HG02678 (cell line): ENCODE measurements at regions not wholly inside any gene's neighbourhood (a gene's known extent, or its start where the extent isn't known, plus 50 kb on each side); places are given as distances from the start of the nearest gene placed in this dataset.

Source experiments
- ATAC-seq: cut with Tn5 transposase; IDR thresholded peaks from one replicate; pipeline ENCODE4 v1.9.1; 2021; ENCODE audit warnings: mild to moderate bottlenecking, moderate library complexity; ENCODE audit not compliant: unreplicated experiment

DNA sequence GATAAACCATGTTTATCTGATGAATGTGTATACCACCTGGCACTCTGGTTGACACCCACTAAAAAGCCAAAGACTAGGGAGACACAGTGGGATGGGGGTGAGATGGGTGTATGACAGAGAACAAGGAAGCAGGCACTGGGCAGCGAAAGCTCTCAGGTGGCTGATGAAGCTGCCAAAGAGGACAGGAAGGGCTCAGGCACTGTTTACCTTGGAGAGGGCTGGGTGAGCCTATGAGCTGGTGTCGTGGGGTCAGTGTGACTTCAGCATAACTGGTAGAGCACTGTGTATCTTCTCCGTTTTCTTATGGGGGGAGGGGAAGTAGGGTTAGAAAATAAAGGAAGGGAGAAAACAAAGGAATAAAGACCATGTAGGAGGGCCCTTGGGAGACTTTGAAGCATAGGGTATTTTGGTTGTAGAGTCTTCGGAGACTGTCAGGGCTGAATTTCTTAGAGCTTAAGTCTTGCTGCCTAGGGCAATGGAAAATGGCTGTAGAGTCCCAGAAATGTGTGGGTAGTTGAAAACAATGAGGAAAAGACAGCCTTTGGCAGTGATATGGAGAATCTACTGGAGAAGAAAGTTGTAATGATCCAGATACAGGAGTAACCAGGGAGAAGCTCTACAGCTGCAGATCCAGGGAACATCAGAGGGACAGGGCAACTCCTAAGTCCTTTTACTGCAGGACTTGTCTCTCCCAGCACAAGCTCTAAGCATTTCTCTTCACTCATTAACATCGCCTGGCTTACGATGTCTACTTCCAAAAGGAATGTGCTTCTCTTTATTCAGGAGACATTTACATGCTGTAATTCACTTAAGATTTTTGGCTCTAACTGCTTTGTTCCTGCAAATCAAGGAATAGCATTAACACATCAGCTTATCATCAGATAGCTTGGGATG lies 120.0 kb downstream of the AQP4 start:
- ATAC-seq, result no peak

DNA sequence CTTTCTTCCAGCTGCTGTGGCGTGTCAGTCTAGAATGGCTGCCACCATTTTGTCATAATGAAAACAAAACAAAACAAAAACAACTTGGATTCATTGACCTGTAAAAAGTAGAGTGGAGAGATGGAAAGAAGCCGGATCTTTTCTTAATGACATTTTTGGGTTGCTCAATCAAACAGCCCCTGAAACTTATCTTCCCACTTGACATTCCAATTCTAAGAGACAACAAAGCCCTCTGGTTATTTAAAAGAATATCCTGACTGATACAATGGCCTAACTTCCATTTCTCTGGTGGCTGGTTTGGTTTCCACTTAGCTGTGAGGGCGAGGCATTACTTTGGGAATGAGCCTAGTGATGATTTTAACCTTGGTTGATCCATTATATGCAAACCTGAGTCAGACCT lies 123.7 kb downstream of the AQP4 start:
- no peak for ATAC-seq

DNA sequence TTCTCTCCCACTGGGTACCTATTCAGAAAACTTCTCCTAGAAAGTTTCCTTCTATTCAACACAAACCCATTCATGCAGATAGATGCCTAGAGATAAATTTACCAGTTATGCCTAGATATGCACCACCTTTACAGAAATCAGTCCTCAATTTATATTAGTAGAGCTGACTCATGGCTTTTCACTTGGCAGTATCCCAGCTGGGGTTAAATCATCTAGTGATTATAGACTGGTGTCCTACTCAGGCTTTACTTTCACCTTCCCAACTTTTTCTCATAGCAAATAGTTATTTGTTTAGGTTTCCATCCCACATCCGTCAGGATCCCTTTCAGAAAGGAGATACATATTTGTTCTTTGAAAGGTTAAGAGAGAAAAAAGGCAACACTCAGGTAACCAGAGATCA lies 124.5 kb downstream of the AQP4 start:
- ATAC-seq, result no peak

DNA sequence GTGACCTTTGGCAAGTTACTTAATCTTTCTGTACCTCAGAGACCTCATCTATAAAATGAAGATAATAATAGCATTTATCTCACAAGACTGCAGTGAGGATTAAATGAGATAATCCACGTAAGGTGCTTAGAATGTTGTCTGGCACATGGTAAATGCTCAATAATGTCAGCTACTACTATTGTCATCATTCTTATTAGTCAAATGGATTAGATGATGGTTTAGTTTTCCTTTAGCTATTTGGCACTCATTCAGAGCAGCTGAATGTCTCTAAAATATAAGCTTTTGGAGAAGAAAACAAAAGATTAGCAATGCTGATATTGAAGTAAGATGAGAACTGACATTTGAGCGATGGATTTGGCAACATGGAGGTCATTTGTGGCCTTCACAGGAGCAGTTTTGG lies 125.1 kb downstream of the AQP4 start:
- ATAC-seq, result no peak

DNA sequence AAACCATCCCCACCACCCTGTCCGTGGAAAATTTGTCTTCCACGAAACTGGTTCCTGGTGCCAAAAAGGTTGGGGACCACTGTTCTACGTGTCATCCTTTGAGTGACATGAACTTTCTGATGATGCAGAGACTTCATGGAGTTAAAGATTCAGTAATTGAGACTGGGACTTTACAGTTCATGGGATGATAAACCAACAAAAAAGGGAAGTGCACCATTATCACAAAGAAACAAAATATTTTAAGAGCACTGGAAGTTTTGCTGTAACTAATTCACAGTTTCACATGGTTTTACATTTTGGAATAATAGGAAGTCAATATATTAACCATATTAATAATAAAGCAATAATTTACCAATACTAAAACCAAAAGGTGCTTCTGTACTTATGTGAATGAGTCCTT lies 126.8 kb downstream of the AQP4 start:
- no peak for ATAC-seq

DNA sequence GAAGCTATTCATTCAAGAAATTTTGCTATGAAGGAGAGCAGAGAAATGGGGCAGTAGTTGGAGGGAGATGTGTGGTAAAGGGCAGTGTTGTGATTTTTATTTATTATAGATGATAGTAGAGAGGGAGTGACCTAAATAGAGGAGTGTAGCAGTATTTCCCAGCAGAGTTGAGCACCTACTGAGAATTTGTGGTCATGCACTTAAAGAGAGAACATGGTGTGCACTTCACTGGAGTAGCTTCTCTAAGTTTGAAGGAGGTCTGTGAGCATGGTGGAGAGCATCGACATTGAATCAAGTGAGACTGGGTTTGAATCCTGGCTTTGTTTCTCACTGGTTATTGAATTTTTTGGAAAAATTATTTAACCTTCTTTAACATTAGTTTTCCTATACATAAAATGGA lies 129.2 kb downstream of the AQP4 start:
- ATAC-seq, result no peak

DNA sequence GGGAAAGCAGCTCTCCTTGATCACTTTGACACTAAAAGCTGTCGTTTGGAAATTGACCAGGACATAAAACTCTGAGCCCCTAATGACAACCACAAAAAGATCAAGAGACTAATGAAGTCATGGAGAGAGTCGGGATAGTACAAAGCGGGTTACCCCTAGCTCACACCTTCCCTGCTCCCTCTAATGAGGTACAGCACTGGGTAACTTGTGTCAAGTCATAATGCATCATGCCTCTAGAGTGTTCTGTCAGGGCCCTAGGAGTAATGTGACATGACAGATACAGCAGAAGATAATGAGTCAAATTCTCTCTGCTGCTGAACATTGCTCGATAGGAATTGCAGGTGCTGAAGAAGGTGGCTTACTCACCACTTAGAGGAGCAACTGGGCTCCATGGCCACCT lies 130.7 kb downstream of the AQP4 start:
- no peak for ATAC-seq

DNA sequence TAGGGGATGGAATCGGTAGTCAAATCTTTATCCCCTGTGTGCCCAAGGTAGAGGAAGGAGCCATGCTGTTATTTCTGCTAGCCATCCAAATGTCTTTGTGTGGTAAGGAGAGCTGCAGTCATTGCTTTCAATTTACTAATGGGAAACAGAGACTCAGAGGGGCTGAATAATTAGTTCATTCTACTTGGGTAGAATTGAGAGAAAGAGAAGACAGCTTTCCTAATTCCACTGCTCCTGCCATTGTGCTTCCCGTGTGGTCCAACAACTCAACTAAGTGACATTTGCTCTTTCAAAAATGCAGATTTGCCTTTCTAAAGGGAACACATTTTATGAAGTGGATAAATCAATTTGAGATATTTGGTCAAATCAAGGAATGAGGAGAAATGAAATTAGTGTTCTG lies 136.1 kb downstream of the AQP4 start:
- no peak for ATAC-seq

DNA sequence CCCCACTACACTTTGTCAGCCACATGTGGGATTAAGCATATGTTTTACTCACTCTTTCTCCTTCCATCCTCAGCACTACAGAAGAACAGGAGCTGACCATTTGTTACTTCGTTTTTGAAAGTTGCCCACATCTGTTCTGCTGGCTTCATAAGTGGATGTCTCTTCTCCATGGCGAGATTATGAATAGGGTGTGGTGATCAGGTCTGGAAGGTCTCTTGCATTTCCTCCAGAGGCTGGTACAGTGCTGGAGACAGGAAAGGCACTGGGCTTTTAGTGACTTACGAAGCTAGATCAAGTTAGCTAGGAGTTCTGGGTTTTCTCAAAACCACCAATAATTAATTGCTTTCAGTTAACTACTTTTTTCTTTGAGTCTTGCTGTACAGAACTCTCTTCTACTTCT lies 136.5 kb downstream of the AQP4 start:
- no peak for ATAC-seq

DNA sequence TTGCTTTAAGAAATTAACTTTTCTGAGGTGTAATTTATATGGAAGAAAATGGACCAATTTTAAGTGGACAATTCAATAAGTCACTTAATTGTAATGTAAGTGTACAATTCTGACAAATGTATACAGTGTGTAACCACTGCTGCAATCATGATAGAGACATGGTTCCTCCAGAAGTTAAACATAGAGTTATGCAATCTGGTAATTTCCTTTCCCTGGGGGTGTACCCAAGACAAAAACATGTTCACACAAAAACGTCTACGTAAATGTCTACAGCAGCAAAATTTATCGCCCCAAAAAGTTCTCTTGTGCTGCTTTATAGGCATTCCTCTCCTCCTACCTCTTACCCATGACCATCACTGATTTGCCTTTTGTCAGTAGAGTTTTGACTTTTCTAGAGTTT lies 141.5 kb downstream of the AQP4 start:
- ATAC-seq, result no peak

DNA sequence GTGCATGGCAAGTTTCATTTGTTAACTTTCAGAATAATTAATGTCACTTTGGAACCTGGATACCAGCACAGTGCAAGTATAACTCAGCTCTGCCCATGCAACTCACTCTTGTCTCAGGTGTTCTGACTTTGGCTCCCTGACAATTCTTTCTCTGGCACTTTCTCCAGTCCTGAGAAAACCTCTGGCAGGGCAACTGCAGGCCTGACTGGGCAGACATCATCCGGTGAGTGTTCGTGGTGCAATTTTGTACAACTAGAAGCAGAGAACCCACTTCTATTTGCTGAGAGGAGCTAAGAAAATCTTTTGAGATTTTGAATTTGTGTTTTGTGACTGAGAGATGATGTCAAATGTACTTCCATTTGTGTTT lies 143.0 kb downstream of the AQP4 start:
- no peak for ATAC-seq

DNA sequence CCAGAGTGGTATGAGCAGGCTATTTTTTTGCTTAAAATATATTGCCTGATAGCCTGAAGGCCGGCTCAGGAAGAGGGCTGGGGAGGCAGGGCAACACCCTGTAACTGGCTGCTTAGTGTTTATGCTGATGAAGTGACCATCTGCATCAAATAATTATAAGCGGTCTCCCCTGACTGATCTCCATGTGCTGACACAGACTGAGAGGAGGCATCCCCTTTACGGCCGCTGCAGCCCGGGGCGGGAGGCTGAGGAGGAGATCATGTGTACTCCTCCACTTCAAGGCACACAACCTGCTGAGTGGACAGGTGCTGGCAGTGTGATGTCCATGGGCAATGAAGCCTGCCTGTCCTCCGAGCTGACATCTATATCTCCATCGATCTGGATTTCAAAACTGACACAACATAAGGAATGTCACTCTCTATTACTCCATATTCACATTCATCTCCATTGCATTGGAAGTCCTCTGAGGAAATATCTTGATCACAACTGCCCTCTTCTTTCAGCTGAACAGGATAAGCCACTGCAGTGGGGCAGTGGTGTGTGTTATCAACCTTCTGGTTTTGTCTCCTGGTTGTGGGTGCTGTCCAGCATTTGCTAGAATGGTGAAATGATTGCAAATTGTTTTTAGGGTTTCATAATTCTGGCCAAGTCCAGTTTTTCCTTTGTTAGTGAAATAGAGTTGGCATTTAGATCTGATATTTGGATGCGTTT lies 143.5 kb downstream of the AQP4 start:
- no peak for ATAC-seq

DNA sequence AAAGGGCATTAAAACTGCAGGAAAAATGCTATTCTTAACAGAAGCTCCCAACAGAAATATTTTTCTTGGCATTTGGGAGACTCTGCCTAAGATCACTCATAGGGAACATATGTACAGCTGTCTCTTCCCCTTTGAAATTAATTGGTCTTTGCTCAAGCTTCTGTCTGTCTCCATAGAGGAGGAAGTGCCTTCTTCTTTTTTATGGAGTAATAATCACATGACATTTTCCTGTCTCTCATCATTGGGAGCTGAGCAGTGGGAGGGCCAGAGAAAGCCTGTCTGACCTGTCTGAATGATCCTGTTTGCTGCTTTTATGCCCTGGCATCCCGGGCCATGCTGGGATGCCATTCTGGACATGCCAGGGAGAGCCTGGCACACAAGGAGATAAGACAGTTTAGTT lies 145.6 kb downstream of the AQP4 start:
- ATAC-seq, result no peak

DNA sequence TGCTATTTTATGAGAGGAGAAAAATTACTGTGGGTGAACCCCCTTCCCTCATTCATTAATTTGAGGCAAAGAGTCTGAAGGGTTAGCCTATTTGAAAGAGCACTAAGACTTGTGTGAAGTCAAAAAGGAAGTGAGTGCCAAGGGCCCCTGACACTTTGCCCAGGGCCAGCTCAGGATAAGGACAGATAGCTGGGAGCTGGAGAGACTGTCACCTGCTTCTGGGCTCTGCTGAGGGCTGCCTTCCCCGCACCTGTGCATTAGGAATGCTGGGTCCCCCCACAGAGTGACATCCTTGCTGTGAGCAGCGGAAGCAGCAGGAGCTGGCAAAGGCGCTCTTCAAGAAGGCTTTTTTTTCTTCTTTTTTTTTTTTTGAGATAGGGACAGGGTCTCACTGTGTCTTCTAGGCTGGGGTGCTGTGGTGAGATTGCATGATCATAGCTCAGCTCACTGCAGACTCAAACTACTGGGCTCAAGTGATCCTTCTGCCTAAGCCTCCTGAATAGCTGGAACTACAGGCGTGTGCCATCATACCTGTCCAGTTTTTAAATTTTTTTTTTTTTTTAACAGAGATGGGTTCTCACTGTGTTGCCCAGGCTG lies 148.3 kb downstream of the AQP4 start:
- no peak for ATAC-seq

DNA sequence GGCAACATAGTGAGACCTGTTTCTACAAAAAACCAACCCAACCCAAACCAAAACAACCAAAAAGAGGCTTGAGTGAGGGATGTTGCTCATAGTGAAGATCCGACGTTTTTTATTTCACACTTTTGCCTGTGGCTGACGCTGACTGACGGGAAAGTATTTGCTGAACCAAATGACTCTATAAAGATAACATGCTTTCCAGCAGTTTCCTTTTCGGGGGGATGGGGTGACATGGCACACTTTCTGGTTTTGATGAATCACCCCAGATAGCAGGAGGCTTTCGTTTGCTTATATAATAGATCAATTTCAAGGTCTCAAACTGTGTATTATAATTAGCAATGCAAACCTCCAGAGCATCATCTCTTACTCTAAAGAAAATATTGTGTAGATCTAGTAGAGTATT lies 150.8 kb downstream of the AQP4 start:
- ATAC-seq, result no peak

DNA sequence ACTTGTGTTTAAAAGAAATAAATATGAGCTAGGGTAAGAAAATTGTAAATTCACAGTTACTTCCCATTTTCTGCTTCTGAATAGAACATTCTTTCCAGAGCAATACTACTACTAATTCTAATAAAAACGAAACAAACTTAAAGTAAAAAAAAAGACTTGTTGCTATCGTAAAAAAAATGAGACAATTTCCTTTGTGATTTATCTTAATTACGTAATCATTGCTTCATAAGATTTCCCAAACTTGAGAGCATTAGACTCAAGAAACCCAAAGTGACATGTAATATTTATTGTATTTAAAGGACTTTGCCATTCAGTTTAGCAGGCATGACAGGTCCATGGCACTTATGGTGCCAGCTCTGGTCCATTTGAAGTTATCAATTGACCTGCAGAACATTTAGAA lies 153.8 kb downstream of the AQP4 start:
- no peak for ATAC-seq

DNA sequence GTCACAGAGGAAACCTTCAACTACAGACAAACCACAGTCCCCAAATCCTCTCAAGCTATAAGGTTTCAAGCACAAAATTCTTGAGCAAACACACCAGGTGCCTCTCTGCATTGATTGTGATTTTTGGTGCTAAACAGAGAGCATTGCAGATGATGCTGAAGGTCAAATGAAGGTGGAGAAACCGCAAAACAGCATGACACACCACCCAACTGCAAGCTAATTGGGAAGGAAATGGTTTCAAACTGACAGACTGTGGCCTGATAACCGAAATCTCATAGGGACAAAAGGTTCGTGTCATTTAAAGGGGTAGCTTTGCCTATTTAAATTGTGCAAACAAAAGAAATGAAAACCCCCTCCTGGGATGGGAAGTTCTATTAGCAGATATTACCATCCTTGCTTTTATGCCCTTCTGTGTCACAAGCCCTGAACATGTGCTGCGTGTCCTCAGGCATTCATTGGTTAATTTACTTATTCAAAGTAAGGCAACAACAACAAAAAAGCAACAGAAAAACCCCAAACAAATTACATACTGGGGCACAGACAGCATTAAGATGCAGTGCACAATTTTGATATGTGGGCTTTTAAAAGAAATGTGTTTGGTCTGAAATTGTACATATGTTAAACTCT lies 154.9 kb downstream of the AQP4 start:
- peak; percentile 74 for ATAC-seq

DNA sequence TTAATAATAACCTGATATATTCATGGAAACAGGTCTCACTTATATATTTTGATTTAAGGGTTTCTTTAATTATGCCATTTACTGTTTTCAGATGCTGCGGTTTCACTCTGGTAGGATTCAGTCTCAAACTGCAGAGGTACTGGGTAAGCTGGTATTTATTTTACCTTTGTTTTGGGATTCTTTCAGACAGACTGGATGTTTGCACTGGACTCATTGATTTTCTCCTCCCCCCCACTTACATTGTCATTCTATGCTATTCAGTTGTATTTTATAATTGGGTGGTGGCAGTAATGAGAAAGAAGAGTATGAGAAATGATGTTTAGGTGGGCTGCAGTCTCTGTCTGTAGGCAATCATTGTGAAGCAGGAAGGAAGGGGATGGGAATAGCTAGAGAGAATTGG lies 155.6 kb downstream of the AQP4 start:
- no peak for ATAC-seq

DNA sequence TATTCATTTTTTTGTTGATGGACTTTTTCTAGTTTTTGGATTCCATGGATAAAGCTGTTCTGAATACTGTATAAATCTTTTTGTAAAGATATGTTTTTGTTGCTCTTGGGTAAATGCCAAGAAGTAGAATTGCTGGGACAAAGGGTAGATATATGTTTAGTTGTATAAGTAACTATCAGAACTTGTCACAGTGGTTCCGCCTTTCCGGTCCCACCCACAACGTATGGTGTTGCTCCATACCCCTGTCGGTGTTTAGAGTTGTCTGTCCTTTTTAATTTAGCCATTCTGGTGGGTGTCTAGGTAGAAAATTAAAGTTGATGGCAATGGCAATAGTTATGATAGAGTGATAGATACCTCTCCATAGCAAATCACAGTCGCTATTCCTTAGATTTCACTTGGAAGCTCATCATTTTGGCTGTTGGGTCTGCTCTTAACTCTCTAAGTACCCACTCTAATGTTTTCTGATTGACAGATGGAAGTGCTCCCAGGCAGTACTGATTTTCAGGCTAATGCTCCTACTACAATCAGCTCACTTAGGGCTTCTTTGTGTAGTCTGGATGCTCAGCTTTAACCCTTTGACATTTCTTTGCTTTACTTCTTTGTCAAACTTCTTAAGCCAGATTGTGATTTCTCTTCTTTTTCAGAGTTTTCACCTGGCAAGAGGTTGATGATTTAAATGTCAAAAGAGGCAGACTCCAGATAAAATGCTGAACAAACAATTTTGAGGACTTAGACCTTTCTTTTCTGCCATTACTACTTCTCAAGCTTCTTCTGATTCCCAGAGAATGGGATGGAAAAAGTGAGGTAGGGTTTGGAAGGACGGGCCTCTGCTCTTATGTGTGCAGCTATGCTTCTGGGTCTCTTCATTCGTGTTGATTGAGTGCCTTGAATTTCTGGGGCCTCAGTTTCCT lies 156.4 kb downstream of the AQP4 start:
- ATAC-seq, result no peak

DNA sequence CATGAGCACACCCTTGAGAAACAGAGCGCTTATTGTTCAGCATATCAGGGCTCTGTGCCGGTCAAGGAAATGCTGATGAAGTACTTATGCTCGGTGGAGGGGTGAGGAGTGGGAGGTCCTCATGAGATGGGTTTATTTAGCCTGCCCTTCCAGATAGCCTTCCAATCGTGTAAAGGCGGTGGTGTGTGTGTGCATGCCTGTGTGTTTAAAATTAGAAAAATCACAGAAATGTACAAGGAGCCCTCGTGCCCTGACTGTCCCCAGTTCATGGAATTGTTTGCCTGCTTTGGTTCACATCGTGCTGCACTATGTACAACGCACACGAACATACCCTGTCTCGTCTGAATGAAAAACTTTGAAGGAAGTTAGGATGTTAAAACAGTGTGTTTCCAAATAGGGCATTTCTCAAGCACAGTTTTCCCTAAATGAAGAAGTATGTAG lies 158.6 kb downstream of the AQP4 start:
- ATAC-seq, result no peak

DNA sequence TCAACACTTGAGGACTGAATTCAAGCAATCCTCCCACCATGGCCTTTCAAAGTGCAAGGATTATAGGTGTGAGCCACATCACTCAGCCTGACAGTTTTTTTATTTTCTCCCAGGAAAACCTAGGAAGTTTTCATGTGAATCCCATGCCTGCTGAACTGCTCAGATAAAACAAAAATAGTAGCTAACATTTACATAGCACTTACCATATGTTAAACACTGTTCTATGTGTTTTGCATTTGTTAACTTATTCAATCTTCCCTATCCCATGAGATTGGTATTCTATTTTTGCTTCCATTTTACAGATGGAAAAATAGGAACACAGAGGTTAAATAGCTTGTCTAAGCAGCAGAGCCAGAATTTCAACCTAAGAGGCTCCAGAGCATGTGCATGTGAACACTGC lies 157.4 kb upstream of the KCTD1 start:
- no peak for ATAC-seq
